ENCODE measurements at regions not wholly inside any gene's neighbourhood (a gene's known extent, or its start where the extent isn't known, plus 50 kb on each side); places are given as distances from the start of the nearest gene placed in this dataset.

DNA sequence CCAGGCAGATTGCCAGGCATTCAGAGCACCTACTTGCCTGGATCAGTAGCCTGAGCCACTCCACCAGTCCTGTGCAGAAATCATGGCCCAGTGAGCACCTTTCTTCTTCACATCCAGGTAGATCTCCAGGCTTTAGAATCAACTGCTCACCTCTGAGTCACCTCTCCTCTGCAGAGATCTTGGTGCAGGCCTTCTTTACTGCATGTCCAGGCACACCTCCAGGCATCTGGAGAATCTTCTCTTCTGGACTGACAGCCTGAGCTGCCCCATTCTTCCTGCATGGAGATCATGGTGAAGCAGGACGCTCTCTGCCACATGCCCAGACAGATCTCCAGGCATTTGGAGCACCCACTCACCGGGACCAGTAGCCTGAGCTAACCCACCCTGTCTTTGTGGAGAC, 894.5 kb upstream of the MBL2 start:
- no peak overlapping the region for H3K27ac Mint-ChIP-seq
- Histone ChIP-seq H3K36me3 (replicated peaks in 1 of 2; ENCODE audit: control insufficient read depth in 1 of 2, insufficient read depth in 2 of 2, low read length in 2 of 2) (no peaks in the 10 kb centered on the region), H3K79me2 (ENCODE audit: insufficient read depth, low read length) (no peaks in the 10 kb centered on the region), H3K27me3 (ENCODE audit: control insufficient read depth in 2 of 2, insufficient read depth in 2 of 2, low read length in 2 of 2) (no peaks in the 10 kb centered on the region), H3K4me3 (replicated peaks in 1 of 3; ENCODE audit: low read depth in 2 of 3, low read length in 3 of 3) (no peak overlapping the region), H3K9me3 (replicated peaks in 1 of 2; ENCODE audit: control insufficient read depth in 1 of 2, insufficient read depth in 1 of 2, low read length in 2 of 2) (peaks cover 9 to 22% of the 10 kb centered on the region in 2 donors), H3K4me1 (ENCODE audit: control insufficient read depth in 1 of 2, insufficient read depth in 2 of 2, low read length in 2 of 2) (no peaks in the 10 kb centered on the region), H2AFZ (ENCODE audit: insufficient read depth, low read depth, low read length, poor library complexity, severe bottlenecking) (no peak overlapping the region), H3K4me2 (replicated peaks; ENCODE audit: extremely low read depth, low read length, poor library complexity, severe bottlenecking) (no peak overlapping the region), H4K20me1 (ENCODE audit: insufficient read depth, low read length) (no peaks in the 10 kb centered on the region), H3K9ac (ENCODE audit: insufficient read depth, low read length, poor library complexity, severe bottlenecking) (no peak overlapping the region), H3K27ac (ENCODE audit: low read depth in 1 of 2, low read length in 2 of 2) (no peak overlapping the region)
- intact Hi-C loops (cut with micrococcal nuclease) = no loop called here
- H3K4me1 Mint-ChIP-seq = no peaks in the 10 kb centered on the region
- peaks cover 2 to 19% (median 5%) of the 10 kb centered on the region in 7 donors for H3K9me3 Mint-ChIP-seq
- no peak for DNase-seq
- 80% methylated on average over 1 of the region's 2 CpGs for WGBS (ENCODE audit: insufficient coverage)
- peaks cover 0 to 3% (median 0%) of the 10 kb centered on the region in 3 donors for H3K27me3 Mint-ChIP-seq (ENCODE audit: low read depth in 3 of 3)
- no peak overlapping the region for H3K4me3 Mint-ChIP-seq
- TF ChIP-seq, protein P1, sequence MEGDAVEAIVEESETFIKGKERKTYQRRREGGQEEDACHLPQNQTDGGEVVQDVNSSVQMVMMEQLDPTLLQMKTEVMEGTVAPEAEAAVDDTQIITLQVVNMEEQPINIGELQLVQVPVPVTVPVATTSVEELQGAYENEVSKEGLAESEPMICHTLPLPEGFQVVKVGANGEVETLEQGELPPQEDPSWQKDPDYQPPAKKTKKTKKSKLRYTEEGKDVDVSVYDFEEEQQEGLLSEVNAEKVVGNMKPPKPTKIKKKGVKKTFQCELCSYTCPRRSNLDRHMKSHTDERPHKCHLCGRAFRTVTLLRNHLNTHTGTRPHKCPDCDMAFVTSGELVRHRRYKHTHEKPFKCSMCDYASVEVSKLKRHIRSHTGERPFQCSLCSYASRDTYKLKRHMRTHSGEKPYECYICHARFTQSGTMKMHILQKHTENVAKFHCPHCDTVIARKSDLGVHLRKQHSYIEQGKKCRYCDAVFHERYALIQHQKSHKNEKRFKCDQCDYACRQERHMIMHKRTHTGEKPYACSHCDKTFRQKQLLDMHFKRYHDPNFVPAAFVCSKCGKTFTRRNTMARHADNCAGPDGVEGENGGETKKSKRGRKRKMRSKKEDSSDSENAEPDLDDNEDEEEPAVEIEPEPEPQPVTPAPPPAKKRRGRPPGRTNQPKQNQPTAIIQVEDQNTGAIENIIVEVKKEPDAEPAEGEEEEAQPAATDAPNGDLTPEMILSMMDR (IDR thresholded peaks at IDR 0.05) = no peak
- no peaks in the 10 kb centered on the region for H3K36me3 Mint-ChIP-seq

DNA sequence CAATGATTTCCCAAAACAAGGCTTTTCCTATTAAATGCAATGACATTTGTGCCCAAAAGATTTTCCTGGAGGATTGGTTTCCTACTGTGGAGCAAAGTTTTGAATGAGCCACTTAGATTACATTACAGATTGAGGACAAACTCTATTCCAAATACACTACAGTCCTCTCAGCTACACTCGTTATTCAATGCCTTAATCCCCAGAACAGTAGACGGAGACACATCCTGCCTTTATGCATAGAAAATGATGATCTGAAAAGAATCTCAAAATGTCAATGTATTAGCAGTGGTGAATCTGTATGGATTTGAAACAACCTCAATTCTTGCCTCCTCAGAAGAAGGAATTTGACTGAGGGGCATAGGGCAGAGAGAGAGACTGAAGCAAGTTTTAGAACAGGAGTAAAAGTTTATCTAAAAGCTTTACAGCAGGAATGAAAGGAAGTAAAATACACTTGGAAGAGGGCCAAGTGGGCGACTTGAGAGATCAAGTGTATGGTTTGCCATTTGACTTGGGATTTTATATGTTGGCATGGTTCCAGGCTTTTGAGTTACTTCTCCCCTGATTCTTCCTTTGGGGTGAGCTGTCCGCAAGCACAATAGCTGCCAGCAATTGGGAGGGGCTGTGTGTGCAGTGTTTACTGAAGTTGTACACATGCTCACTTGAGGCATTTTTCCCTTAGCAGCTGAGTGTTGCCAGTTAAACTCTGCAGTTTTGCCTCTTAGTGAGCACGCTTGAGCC, 891.9 kb upstream of the MBL2 start:
- Mint-ChIP-seq H3K36me3 (no peaks in the 10 kb centered on the region), H3K4me3 (no peak overlapping the region), H3K9me3 (peaks cover 1 to 26% (median 8%) of the 10 kb centered on the region in 7 donors), H3K4me1 (no peaks in the 10 kb centered on the region), H3K27ac (no peak overlapping the region), H3K27me3 (ENCODE audit: low read depth in 3 of 3) (peaks cover 0 to 3% (median 0%) of the 10 kb centered on the region in 3 donors)
- Histone ChIP-seq H3K9me3 (replicated peaks in 1 of 2; ENCODE audit: control insufficient read depth in 1 of 2, insufficient read depth in 1 of 2, low read length in 2 of 2) (peaks cover 9 to 31% of the 10 kb centered on the region in 2 donors), H3K4me3 (replicated peaks in 1 of 3; ENCODE audit: low read depth in 2 of 3, low read length in 3 of 3) (no peak overlapping the region), H3K79me2 (ENCODE audit: insufficient read depth, low read length) (no peaks in the 10 kb centered on the region), H3K36me3 (replicated peaks in 1 of 2; ENCODE audit: control insufficient read depth in 1 of 2, insufficient read depth in 2 of 2, low read length in 2 of 2) (no peaks in the 10 kb centered on the region), H3K4me1 (ENCODE audit: control insufficient read depth in 1 of 2, insufficient read depth in 2 of 2, low read length in 2 of 2) (no peaks in the 10 kb centered on the region), H3K27me3 (ENCODE audit: control insufficient read depth in 2 of 2, insufficient read depth in 2 of 2, low read length in 2 of 2) (no peaks in the 10 kb centered on the region), H3K4me2 (replicated peaks; ENCODE audit: extremely low read depth, low read length, poor library complexity, severe bottlenecking) (no peak overlapping the region), H3K27ac (ENCODE audit: low read depth in 1 of 2, low read length in 2 of 2) (no peak overlapping the region), H2AFZ (ENCODE audit: insufficient read depth, low read depth, low read length, poor library complexity, severe bottlenecking) (no peak overlapping the region), H3K9ac (ENCODE audit: insufficient read depth, low read length, poor library complexity, severe bottlenecking) (no peak overlapping the region), H4K20me1 (ENCODE audit: insufficient read depth, low read length) (no peaks in the 10 kb centered on the region)
- DNase-seq = no peak
- 7% methylated on average over 2 of the region's 5 CpGs for WGBS (ENCODE audit: insufficient coverage)
- TF ChIP-seq, protein P1 (IDR thresholded peaks at IDR 0.05) = no peak
- intact Hi-C loops (cut with micrococcal nuclease) = no loop called here
